GM20000 (cell line): ENCODE measurements at regions not wholly inside any gene's neighbourhood (a gene's known extent, or its start where the extent isn't known, plus 50 kb on each side); places are given as distances from the start of the nearest gene placed in this dataset.

Experiments used
- DNase-seq: peaks from one replicate; pipeline ENCODE4 v3.0.0; 2012; ENCODE audit warnings: low spot score
- TF ChIP-seq, protein P1 (sequence below): IDR thresholded peaks from 2 replicates; pipeline ENCODE4 v1.5.1; 2012; ENCODE audit warnings: mild to moderate bottlenecking, control low read depth; ENCODE audit errors: extremely low read depth, missing control alignments

DNA sequence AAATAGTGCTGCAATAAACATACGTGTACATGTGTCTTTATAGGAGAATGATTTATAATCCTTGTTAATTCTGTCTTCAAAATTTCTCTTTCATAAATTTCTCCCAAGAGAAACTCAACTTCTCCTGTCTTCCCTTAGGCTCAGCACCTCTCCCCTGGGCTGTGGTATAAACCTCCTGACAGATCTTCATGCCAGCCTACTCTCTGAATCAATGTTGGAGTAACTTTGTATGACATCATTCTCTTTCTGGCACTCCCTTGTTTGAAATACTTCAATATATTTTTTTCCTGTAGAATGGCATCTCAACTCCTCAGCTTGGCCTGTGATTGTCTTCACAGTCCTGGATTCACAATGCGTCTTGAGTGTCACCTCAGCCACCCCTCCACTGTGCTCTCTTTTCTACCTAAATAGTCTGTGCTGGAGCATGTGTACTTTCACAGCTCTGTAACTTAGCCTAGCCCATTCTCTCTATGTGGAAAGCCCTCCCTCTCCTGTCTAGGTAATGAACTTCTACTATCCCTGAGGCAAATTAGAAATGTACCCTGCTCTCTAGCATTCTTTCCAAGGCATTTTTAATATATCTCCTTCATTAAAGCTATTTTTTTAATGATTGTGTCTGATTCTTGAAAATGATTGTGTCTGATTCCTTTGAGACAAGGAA, 649.9 kb upstream of the FANCL start:
- TF ChIP-seq, protein P1, sequence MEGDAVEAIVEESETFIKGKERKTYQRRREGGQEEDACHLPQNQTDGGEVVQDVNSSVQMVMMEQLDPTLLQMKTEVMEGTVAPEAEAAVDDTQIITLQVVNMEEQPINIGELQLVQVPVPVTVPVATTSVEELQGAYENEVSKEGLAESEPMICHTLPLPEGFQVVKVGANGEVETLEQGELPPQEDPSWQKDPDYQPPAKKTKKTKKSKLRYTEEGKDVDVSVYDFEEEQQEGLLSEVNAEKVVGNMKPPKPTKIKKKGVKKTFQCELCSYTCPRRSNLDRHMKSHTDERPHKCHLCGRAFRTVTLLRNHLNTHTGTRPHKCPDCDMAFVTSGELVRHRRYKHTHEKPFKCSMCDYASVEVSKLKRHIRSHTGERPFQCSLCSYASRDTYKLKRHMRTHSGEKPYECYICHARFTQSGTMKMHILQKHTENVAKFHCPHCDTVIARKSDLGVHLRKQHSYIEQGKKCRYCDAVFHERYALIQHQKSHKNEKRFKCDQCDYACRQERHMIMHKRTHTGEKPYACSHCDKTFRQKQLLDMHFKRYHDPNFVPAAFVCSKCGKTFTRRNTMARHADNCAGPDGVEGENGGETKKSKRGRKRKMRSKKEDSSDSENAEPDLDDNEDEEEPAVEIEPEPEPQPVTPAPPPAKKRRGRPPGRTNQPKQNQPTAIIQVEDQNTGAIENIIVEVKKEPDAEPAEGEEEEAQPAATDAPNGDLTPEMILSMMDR: no peak
- no peak for DNase-seq

DNA sequence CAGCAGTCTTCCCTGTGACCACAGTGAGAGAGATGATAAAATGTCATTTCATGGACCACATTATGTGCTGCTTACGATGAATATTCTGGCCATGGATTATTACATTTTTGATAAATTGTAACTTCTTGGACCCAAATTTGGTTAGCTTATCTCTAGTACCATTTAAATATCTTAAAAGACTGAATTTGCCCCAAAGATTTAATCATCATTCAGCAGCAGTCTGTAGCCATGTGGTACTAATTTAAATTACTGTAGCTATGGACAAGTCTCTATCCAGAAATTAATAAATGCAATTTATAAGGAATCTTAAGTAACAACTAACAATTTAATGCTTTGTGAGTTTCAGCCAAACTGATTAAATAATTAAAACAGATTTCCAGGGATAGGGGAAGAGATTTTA, 644.9 kb upstream of the FANCL start:
- DNase-seq: no peak
- TF ChIP-seq, protein P1: no peak

DNA sequence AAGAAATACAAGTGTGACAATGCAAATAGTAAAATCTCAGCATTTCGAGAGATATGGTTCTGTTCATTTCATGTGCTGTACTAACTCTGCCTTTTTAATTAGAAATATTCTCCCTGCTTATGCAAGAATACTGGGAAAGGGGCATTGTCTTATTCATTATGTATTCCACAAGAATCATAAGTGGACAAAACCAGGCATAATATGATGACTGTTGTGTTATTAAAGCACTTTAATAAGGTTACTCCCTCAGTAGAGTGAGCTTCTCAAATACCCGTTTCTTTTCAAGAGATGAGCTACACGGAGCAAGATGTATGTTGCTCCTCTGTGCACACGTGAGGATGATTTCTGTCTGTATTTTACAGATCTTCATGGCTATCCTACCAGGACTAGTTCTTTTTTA, 638.7 kb upstream of the FANCL start:
- DNase-seq: no peak
- TF ChIP-seq, protein P1: no peak

DNA sequence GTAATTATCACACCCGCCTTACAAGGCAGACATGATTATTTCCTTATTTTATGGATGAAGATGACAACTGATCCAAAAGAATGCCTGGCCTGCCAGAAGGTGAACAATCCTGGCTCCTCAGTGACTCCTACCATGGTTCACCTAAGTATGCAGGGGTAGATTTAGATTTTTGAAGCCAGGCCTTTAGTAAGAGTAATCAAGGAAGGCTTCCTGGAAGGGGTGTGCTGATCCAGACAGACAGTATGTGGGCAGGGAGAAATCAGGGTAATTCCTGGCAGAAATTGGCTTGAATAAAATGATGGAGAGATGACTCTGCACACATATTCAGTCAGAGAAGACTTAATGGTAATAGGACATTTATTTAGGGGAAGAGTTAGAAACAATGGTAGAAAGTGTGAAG, 637.7 kb upstream of the FANCL start:
- no peak for DNase-seq

DNA sequence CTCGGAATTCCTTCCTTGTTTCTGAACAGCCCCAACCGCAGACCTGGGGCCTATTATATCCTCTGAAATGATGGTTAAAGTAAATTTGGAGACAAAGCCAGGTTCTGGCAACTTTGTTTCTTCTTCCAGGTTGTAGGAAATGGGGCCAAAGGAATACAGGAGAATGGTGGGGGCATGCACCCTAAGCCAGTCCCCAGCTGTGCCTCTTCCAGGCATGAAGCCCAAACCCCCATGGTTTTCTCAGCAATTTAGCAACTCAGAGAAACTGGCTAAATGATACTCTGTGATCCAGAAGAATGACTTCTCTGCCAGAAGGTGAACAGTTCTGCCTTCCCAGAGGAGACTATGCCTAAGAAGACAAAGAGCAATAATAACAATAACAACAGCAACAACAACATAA, 635.0 kb upstream of the FANCL start:
- no peak for DNase-seq
- TF ChIP-seq, protein P1: no peak

More for the DNA sequence above, 637.7 kb upstream of the FANCL start:
- TF ChIP-seq, protein P1: no peak

DNA sequence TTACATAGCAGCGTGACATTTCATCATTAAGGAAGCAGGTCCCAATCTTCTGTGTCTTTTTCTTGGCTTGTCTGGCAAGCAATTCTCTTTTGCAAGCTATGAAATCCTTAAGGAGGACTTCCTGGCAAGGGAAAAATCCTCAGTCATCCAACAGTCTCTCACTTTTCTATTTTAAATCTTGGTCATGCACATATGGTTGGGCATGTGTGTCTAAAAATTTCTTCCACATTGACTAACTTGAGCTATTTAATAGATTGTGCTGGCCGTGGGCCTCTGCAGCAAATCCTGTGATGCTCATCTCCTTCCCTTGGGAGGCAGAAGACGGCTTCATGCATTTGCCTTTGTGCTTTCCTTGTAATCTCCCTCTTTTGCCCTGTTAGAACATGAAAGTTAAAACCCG, 634.3 kb upstream of the FANCL start:
- DNase-seq: no peak
- TF ChIP-seq, protein P1: no peak

DNA sequence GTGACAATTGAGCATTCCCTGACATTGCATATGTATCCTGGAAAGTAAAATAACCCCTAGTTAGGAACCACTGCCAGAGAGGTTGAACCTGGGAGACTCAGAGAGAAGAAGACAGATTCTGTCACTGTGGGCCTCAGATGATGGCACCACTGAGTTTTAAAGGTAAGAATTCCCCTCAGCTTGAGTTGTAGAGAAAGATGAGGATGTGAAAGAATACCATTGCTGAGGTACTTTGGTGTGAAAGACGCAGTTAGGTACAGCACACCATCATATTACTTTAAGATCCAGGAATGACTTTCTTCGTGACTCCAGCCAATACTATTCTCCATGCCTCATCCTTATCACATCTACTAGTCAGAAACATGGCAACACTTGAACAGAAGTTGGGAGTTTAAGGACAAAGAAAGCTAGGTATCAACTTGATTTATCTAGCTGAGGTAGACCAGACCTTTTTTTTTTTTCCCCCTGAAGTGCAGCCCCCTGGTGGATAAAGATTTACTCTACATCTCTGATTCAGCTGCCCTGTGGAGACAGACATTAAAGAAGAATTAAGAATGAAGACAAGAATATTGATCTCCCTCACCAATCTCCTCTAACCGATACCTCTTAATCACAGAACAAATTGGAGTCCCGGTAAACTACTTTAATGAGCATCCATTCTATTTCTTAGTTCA, 630.5 kb upstream of the FANCL start:
- DNase-seq: no peak

More for the DNA sequence above, 630.5 kb upstream of the FANCL start:
- TF ChIP-seq, protein P1: no peak
